HCT116 (cell line): ENCODE measurements at regions not wholly inside any gene's neighbourhood (a gene's known extent, or its start where the extent isn't known, plus 50 kb on each side); places are given as distances from the start of the nearest gene placed in this dataset.

Source experiments
- ATAC-seq: fragments of 200-7000 bp; cut with Tn5 transposase; 2 replicates; pipeline ENCODE4 v1.9.1; 2020; ENCODE audit warnings: mild to moderate bottlenecking, moderate library complexity
- BruUV-seq: library from RNA; stranded (reverse); fragments of 400-500 nt; replicated peaks from 2 replicates; lab custom pipeline; 2021; lab: Mats Ljungman, UMichigan
- CTCF ChIA-PET: fragments of 300-600 bp; sonication (Branson Sonifier 250); formaldehyde crosslinking; loops from one replicate; lab custom pipeline; 2021; ENCODE audit warnings: antibody characterized with exemption; lab: Charles Lee
- POLR2A ChIA-PET: fragments of 300-600, 350-600 bp; sonication (Branson Sonifier 250); formaldehyde crosslinking; loops from one replicate; lab custom pipeline; 2021; ENCODE audit warnings: antibody characterized with exemption; lab: Charles Lee
- RAD21 ChIA-PET, 2 experiments: fragments of 300-600 bp; sonication (Branson Sonifier 250); formaldehyde crosslinking; loops; one replicate each; lab custom pipeline; 2023; ENCODE audit warnings: low total read pairs in 2 of 2; ENCODE audit not compliant: uncharacterized antibody in 2 of 2, unreplicated experiment in 2 of 2, low non-redundant PET in 1 of 2; lab: Charles Lee
- DNase-seq: peaks from one replicate; pipeline ENCODE4 v3.0.0-alpha.2; 2010; ENCODE audit warnings: low read depth, low spot score
- H2AFZ ChIP-seq: fragments of 200-600 bp; shearing (Covaris generic), sonication (generic); 2 replicates; pipeline ENCODE4 v1.6.1; 2017; ENCODE audit warnings: low read depth, mixed run types, mixed read lengths, antibody characterized with exemption, low read length; ENCODE audit not compliant: poor library complexity, severe bottlenecking
- H3K27ac ChIP-seq: 2 replicates; pipeline ENCODE4 v1.5.1; 2012; ENCODE audit warnings: low read depth, low read length
- H3K27me3 ChIP-seq: fragments of 200-600 bp; sonication (generic); 2 replicates; pipeline ENCODE4 v1.6.1; 2016; ENCODE audit warnings: mixed run types, low read length, mixed read lengths; ENCODE audit not compliant: insufficient read depth
- H3K36me3 ChIP-seq, 2 experiments: fragments of 200-500 bp in 1 of 2; fragments of 200-600 bp in 1 of 2; sonication (Bioruptor generic) in 1 of 2; sonication (generic) in 1 of 2; 2 replicates each; pipeline versions ENCODE4 v1.5.1 to v1.6.1; 2014 to 2016; ENCODE audit warnings: low read length in 2 of 2, inconsistent platforms in 1 of 2, mixed read lengths in 1 of 2, mixed run types in 1 of 2; ENCODE audit not compliant: insufficient read depth in 2 of 2, control insufficient read depth in 1 of 2
- H3K4me1 ChIP-seq, 2 experiments: fragments of 200-600 bp in 1 of 2; sonication (generic) in 1 of 2; 2 replicates each; pipeline versions ENCODE4 v1.5.1 to v1.6.1; 2012 to 2017; ENCODE audit warnings: low read length in 2 of 2, inconsistent platforms in 1 of 2, mild to moderate bottlenecking in 1 of 2, mixed read lengths in 1 of 2, mixed run types in 1 of 2, moderate library complexity in 1 of 2; ENCODE audit not compliant: insufficient read depth in 2 of 2, control insufficient read depth in 1 of 2
- H3K4me2 ChIP-seq: fragments of 200-600 bp; sonication (generic); 2 replicates; pipeline ENCODE4 v1.6.1; 2017; ENCODE audit warnings: mixed run types, low read length, mixed read lengths
- H3K4me3 ChIP-seq, 2 experiments: fragments of 200-600 bp in 1 of 2; sonication (generic) in 1 of 2; replicated peaks in 1 of 2; 2 replicates each; pipeline ENCODE4 v1.5.1; 2011 to 2016; ENCODE audit warnings: low read length in 2 of 2, control low read depth in 1 of 2, low read depth in 1 of 2, mild to moderate bottlenecking in 1 of 2, mixed read lengths in 1 of 2, mixed run types in 1 of 2
- H3K79me2 ChIP-seq: fragments of 200-600 bp; sonication (generic); 2 replicates; pipeline ENCODE4 v1.6.1; 2017; ENCODE audit warnings: mild to moderate bottlenecking, mixed run types, low read length, moderate library complexity, mixed read lengths; ENCODE audit not compliant: insufficient read depth
- H3K9ac ChIP-seq: fragments of 200-600 bp; sonication (generic); 2 replicates; pipeline ENCODE4 v1.6.1; 2016; ENCODE audit warnings: low read length, mixed read lengths
- H3K9me2 ChIP-seq: fragments of 200-600 bp; sonication (generic), shearing (Covaris generic); 2 replicates; pipeline ENCODE4 v1.6.1; 2017; ENCODE audit warnings: mixed run types, mild to moderate bottlenecking, moderate library complexity; ENCODE audit not compliant: insufficient read depth
- H3K9me3 ChIP-seq, 2 experiments: fragments of 200-500 bp in 1 of 2; fragments of 200-600 bp in 1 of 2; sonication (Bioruptor generic) in 1 of 2; sonication (generic) in 1 of 2; 2 replicates each; pipeline ENCODE4 v1.6.1; 2014 to 2017; ENCODE audit warnings: low read length in 2 of 2, mixed read lengths in 2 of 2, inconsistent platforms in 1 of 2, low read depth in 1 of 2, mild to moderate bottlenecking in 1 of 2, mixed run types in 1 of 2, moderate library complexity in 1 of 2; ENCODE audit not compliant: control insufficient read depth in 1 of 2, insufficient read depth in 1 of 2
- H4K20me1 ChIP-seq: fragments of 200-600 bp; sonication (generic), shearing (Covaris generic); 2 replicates; pipeline ENCODE4 v1.6.1; 2017; ENCODE audit warnings: mixed run types, mild to moderate bottlenecking, moderate library complexity; ENCODE audit not compliant: insufficient read depth
- ATF3 ChIP-seq: IDR thresholded peaks from 2 replicates; pipeline ENCODE4 v1.6.1; 2012
- CEBPB ChIP-seq: IDR thresholded peaks from 2 replicates; pipeline ENCODE4 v1.6.1; 2012; ENCODE audit warnings: low read depth
- EGR1 ChIP-seq: IDR thresholded peaks from 2 replicates; pipeline ENCODE4 v1.6.1; 2012; ENCODE audit warnings: low read depth
- EZH2 ChIP-seq: fragments of 200-600 bp; sonication (generic); IDR thresholded peaks from 2 replicates; pipeline ENCODE4 v1.6.1; 2017; ENCODE audit warnings: antibody characterized with exemption, mixed run types
- FOSL1 ChIP-seq: IDR thresholded peaks from 2 replicates; pipeline ENCODE4 v1.6.1; 2012; ENCODE audit warnings: low read depth
- JUND ChIP-seq: IDR thresholded peaks from 2 replicates; pipeline ENCODE4 v1.6.1; 2012
- MAX ChIP-seq: IDR thresholded peaks from 2 replicates; pipeline ENCODE4 v1.6.1; 2012
- POLR2A ChIP-seq: IDR thresholded peaks from 2 replicates; pipeline ENCODE4 v1.7.0; 2011; ENCODE audit warnings: borderline replicate concordance; ENCODE audit not compliant: insufficient read depth, insufficient read length; ENCODE audit errors: extremely low read depth
- POLR2AphosphoS5 ChIP-seq: IDR thresholded peaks from 2 replicates; pipeline ENCODE4 v1.6.1; 2011; ENCODE audit warnings: mild to moderate bottlenecking, low read depth, low read length, moderate library complexity
- REST ChIP-seq: IDR thresholded peaks from 2 replicates; pipeline ENCODE4 v1.6.1; 2012; ENCODE audit warnings: low read depth
- SP1 ChIP-seq: IDR thresholded peaks from 2 replicates; pipeline ENCODE4 v1.6.1; 2012; ENCODE audit warnings: low read depth
- SRF ChIP-seq: IDR thresholded peaks from 2 replicates; pipeline ENCODE4 v1.6.1; 2012; ENCODE audit warnings: low read depth
- TCF7L2 ChIP-seq: IDR thresholded peaks from 2 replicates; pipeline ENCODE4 v1.7.0; 2011; ENCODE audit warnings: borderline replicate concordance, inconsistent platforms; ENCODE audit not compliant: insufficient read depth, insufficient read length; ENCODE audit errors: extremely low read depth
- ZFX ChIP-seq: fragments of 450-650 bp; IDR thresholded peaks from 2 replicates; pipeline ENCODE4 v1.6.1; 2017
- ZNF274 ChIP-seq: fragments of 200-500 bp; sonication (Bioruptor generic); IDR thresholded peaks from 2 replicates; pipeline ENCODE4 v1.6.1; 2014; ENCODE audit warnings: mild to moderate bottlenecking, low read depth, low read length, inconsistent platforms
- intact Hi-C: fragments of 100-400 bp; cut with micrococcal nuclease; formaldehyde crosslinking; loops from 2 replicates; pipeline ENCODE4 v1.10.0; 2022

- Histone ChIP-seq H3K27me3 (no peaks in the 10 kb centered on the region), H3K4me1 (no peaks in the 10 kb centered on the region), H3K9me3 (no peaks in the 10 kb centered on the region), H3K36me3 (no peaks in the 10 kb centered on the region), H3K4me2 (no peak overlapping the region), H3K79me2 (no peaks in the 10 kb centered on the region), H3K27ac (no peak overlapping the region), H3K9ac (no peak overlapping the region), H3K9me2 (no peaks in the 10 kb centered on the region), H3K4me3 (no peak overlapping the region), H2AFZ (no peak overlapping the region), H4K20me1 (no peaks in the 10 kb centered on the region)
- intact Hi-C loops, result no loop called here
- BruUV-seq, result no TSS peak
- ChIA-PET POLR2A (no interaction called here), RAD21 (no interaction called here), CTCF (no interaction called here)
- no peak for DNase-seq
- TF ChIP-seq SP1 (no peak), TCF7L2 (no peak), REST (no peak), ZFX (no peak), EZH2 (no peak), JUND (no peak), POLR2A (no peak), EGR1 (no peak), CEBPB (no peak), ZNF274 (no peak), SRF (no peak), ATF3 (no peak), MAX (no peak), POLR2AphosphoS5 (no peak), FOSL1 (no peak)
- ATAC-seq, result no peak
Measured at GRCh38 chr9:11632691-11633090, 1019.9 kb upstream of the PTPRD start.
